ENCODE measurements at regions not wholly inside any gene's neighbourhood (a gene's known extent, or its start where the extent isn't known, plus 50 kb on each side); places are given as distances from the start of the nearest gene placed in this dataset.

DNA sequence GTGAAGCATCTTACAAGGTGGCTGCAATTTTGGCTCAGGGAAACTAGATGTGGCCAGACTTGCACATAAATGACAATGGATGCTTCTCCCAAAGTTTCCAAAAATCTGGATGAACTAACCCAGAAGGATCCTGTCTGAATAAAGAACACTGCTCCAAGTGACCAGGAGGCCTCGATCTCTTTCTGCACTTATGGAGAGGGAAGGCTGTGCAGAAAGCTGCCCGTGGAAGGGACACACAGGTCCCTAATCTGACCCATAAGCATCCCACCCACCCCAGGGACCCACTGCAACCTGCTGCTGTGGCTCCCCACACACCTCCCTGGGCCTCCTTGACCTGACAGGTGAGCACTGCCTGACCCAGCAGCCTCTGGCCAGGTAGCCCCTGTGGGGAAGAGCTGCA, 74.6 kb upstream of the SEC14L1 start:
- TF ChIP-seq POLR2A (IDR thresholded peaks at IDR 0.05) (no peak), CTCF (IDR thresholded peaks at IDR 0.05) (no peak)

Measured in testis (tissue), 2 donors.